ENCODE measurements at regions not wholly inside any gene's neighbourhood (a gene's known extent, or its start where the extent isn't known, plus 50 kb on each side); places are given as distances from the start of the nearest gene placed in this dataset.

DNA sequence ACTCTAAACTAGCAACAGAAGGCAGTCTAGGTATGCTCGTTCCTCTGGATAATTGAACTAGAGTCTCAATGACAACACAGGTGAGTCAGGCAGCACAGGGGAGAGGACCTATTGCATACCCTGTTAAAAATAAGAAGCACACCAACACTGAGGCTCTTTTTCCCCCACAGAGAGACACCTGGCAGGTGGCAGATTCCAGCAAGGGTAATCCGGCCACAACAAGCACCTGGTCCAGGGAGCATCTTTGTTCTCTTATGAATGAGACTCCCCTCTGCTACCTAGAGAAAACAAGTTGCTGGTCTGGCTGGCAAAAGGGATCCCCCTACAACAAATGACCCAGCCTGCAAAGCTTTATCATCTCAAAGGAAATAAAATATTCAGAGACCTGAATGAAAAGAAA lies 508.9 kb upstream of the POU3F3 start:
- Mint-ChIP-seq H3K4me1 (peaks cover 19 to 35% of the 10 kb centered on the region in 2 experiments), H3K27me3 (ENCODE audit: low read depth) (no peaks in the 10 kb centered on the region), H3K36me3 (ENCODE audit: insufficient read depth in 1 of 3, low read depth in 3 of 3) (peaks cover 0 to 8% (median 0%) of the 10 kb centered on the region in 3 experiments; a peak in 2 of 7 replicates), H3K4me3 (no peak overlapping the region), H3K9me3 (peaks cover 0 to 6% of the 10 kb centered on the region in 2 experiments; a peak in 3 of 5 replicates), H3K27ac (peak overlapping the region; percentile 51 to 97 (median 84))
- Histone ChIP-seq H4K8ac (replicated peaks; ENCODE audit: insufficient read length, low read depth, low read length) (no peak overlapping the region), H3K27ac (ENCODE audit: insufficient read length, low read depth, low read length) (no peak overlapping the region), H3K4me2 (ENCODE audit: insufficient read depth, insufficient read length, low read length) (no peak overlapping the region), H2BK15ac (ENCODE audit: low read depth, low read length) (no peak overlapping the region), H3K4me1 (ENCODE audit: insufficient read depth, low read length) (0 out of 2 replicates have a peak, but pooled peaks cover 3% of the 10 kb centered on the region), H3K79me1 (ENCODE audit: insufficient read depth, low read depth, low read length, poor library complexity, severe bottlenecking) (no peaks in the 10 kb centered on the region), H3K14ac (ENCODE audit: insufficient read depth, low read length) (no peak overlapping the region), H2AFZ (ENCODE audit: low read length) (no peak overlapping the region), H2BK12ac (ENCODE audit: insufficient read length, low read depth, low read length) (no peak overlapping the region), H3K56ac (ENCODE audit: insufficient read length, low read depth, low read length) (no peak overlapping the region), H3K9ac (ENCODE audit: extremely low read depth, insufficient read length, low read length) (no peak overlapping the region), H3K18ac (ENCODE audit: insufficient read length, low read depth, low read length) (no peak overlapping the region), H3K23ac (ENCODE audit: insufficient read length, low read depth, low read length) (no peak overlapping the region), H3K4ac (ENCODE audit: low read depth, low read length) (no peak overlapping the region), H2BK5ac (ENCODE audit: insufficient read length, low read length) (no peak overlapping the region), H2BK120ac (ENCODE audit: low read depth, low read length, poor library complexity, severe bottlenecking) (no peak overlapping the region), H2BK20ac (ENCODE audit: low read depth, low read length, poor library complexity, severe bottlenecking) (no peak overlapping the region), H3K9me3 (ENCODE audit: control insufficient read depth, low read depth, low read length) (no peaks in the 10 kb centered on the region), H4K20me1 (ENCODE audit: control insufficient read depth, insufficient read depth, insufficient read length) (no peaks in the 10 kb centered on the region), H4K5ac (ENCODE audit: insufficient read length, low read depth, low read length) (no peak overlapping the region), H4K91ac (ENCODE audit: insufficient read length, low read depth, low read length) (no peak overlapping the region), H3T11ph (ENCODE audit: low read length) (no peak overlapping the region), H3K79me2 (ENCODE audit: insufficient read depth, low read length) (no peaks in the 10 kb centered on the region), H2AK5ac (ENCODE audit: insufficient read length, low read length) (no peak overlapping the region), H3K27me3 (ENCODE audit: insufficient read depth, low read length) (no peaks in the 10 kb centered on the region), H3K23me2 (ENCODE audit: insufficient read length, low read depth, low read length, poor library complexity, severe bottlenecking) (no peaks in the 10 kb centered on the region)
- WGBS (ENCODE audit: extremely low coverage, insufficient read length, low lambda C conversion rate): no CpG with 5 or more reads among the region's 2 CpGs
- DNase-seq: no peak
- TF ChIP-seq CTCF (conservative IDR thresholded peaks at IDR 0.05): no peak

Measured in H9 (cell line).